Chondrocyte (in vitro differentiated cells): ENCODE measurements at regions not wholly inside any gene's neighbourhood (a gene's known extent, or its start where the extent isn't known, plus 50 kb on each side); places are given as distances from the start of the nearest gene placed in this dataset.

Experiments
- DNase-seq: peaks from one replicate; pipeline ENCODE4 v3.0.0; 2021; ENCODE audit warnings: mixed read lengths, low spot score
- H3K27ac Mint-ChIP-seq: one replicate; pipeline ENCODE4 v1.8.0; 2021; ENCODE audit warnings: mild to moderate bottlenecking, moderate library complexity, mixed read lengths; ENCODE audit not compliant: unreplicated experiment
- H3K27me3 Mint-ChIP-seq: 2 replicates; pipeline ENCODE4 v1.8.0; 2021; ENCODE audit warnings: low read depth, mixed read lengths
- H3K36me3 Mint-ChIP-seq: 2 replicates; pipeline ENCODE4 v1.8.0; 2021; ENCODE audit warnings: low read depth, mixed read lengths
- H3K4me1 Mint-ChIP-seq: 2 replicates; pipeline ENCODE4 v1.8.0; 2021; ENCODE audit warnings: low read depth, mild to moderate bottlenecking, mixed read lengths
- H3K4me3 Mint-ChIP-seq: one replicate; pipeline ENCODE4 v1.8.0; 2021; ENCODE audit warnings: mild to moderate bottlenecking, moderate library complexity, mixed read lengths; ENCODE audit not compliant: unreplicated experiment
- H3K9me3 Mint-ChIP-seq: 2 replicates; pipeline ENCODE4 v1.8.0; 2021; ENCODE audit warnings: low read depth, mixed read lengths
- TF ChIP-seq, protein P1 (sequence below): fragments of 200-600 bp; sonication (generic); IDR thresholded peaks from 2 replicates; pipeline ENCODE4 v1.5.0; 2021; ENCODE audit warnings: antibody characterized with exemption, mild to moderate bottlenecking, moderate library complexity

DNA sequence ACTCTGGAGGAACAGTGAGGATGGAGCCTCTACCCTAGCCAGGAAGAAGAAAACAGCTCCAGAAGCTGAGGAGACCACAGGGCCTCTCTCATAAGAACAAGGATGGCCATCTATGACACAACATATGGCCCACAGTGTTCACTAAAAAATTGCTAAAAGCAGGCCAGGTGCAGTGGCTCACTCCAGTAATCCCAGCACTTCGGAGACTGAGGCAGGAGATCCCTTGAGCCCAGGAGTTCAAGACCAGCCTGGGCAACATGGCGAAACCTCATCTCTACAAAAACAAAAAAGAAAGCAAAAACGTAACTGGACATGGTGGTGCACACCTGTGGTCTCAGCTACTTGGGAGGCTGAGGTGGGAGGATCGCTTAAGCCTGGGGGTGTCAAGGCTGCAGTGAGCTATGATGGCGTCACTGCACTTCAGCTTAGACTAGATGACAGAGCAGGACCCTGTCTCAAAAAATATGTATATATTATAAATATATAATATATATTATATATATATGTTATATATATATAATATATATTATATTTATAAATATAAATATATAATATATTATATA, 103.1 kb downstream of the TOMM20 start:
- H3K9me3 Mint-ChIP-seq, result no peaks in the 10 kb centered on the region
- no peaks in the 10 kb centered on the region for H3K36me3 Mint-ChIP-seq
- no peak overlapping the region for H3K27ac Mint-ChIP-seq
- TF ChIP-seq, protein P1, sequence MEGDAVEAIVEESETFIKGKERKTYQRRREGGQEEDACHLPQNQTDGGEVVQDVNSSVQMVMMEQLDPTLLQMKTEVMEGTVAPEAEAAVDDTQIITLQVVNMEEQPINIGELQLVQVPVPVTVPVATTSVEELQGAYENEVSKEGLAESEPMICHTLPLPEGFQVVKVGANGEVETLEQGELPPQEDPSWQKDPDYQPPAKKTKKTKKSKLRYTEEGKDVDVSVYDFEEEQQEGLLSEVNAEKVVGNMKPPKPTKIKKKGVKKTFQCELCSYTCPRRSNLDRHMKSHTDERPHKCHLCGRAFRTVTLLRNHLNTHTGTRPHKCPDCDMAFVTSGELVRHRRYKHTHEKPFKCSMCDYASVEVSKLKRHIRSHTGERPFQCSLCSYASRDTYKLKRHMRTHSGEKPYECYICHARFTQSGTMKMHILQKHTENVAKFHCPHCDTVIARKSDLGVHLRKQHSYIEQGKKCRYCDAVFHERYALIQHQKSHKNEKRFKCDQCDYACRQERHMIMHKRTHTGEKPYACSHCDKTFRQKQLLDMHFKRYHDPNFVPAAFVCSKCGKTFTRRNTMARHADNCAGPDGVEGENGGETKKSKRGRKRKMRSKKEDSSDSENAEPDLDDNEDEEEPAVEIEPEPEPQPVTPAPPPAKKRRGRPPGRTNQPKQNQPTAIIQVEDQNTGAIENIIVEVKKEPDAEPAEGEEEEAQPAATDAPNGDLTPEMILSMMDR, result no peak
- no peak for DNase-seq
- no peak overlapping the region for H3K4me3 Mint-ChIP-seq
- H3K4me1 Mint-ChIP-seq, result peaks cover 32% of the 10 kb centered on the region
- no peaks in the 10 kb centered on the region for H3K27me3 Mint-ChIP-seq

DNA sequence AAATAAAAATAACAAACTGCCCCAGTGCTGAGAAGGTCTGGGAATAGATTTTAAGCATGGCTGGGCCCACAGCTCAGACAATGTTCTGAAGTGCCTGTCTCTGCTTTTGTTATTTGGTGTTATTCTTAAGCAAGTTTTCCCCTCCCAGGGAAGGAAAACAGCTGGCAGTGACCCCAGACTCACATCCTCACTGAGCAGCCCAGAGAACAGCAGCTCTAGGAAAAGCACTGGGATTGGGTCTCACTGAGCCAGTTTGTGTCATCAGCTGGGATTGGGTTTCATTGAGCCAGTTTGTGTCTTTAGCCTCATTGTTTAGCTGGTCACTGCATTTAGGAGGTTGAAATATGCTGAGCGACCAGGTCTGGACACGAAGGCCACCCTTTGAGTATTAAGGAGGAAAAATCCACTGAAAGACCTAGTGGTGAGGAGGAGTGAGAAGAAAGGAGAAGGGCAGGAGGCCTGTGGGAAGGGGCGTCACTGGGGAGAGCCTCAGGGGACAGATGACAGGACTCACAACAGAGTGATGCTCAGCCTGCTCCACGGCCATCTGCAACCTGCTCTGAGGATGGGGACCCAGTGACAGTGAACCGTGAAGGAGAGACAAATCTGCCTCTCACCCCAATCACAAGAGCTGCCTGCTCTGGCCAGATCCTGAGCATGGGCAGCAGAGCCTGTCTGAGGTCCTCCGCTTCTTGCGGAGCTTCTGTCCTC, 103.8 kb downstream of the TOMM20 start:
- peak overlapping the region; percentile 59 for H3K27ac Mint-ChIP-seq
- no peaks in the 10 kb centered on the region for H3K36me3 Mint-ChIP-seq
- H3K27me3 Mint-ChIP-seq, result no peaks in the 10 kb centered on the region
- peaks cover 32% of the 10 kb centered on the region for H3K4me1 Mint-ChIP-seq
- TF ChIP-seq, protein P1, result no peak
- no peaks in the 10 kb centered on the region for H3K9me3 Mint-ChIP-seq
- no peak overlapping the region for H3K4me3 Mint-ChIP-seq
- no peak for DNase-seq

DNA sequence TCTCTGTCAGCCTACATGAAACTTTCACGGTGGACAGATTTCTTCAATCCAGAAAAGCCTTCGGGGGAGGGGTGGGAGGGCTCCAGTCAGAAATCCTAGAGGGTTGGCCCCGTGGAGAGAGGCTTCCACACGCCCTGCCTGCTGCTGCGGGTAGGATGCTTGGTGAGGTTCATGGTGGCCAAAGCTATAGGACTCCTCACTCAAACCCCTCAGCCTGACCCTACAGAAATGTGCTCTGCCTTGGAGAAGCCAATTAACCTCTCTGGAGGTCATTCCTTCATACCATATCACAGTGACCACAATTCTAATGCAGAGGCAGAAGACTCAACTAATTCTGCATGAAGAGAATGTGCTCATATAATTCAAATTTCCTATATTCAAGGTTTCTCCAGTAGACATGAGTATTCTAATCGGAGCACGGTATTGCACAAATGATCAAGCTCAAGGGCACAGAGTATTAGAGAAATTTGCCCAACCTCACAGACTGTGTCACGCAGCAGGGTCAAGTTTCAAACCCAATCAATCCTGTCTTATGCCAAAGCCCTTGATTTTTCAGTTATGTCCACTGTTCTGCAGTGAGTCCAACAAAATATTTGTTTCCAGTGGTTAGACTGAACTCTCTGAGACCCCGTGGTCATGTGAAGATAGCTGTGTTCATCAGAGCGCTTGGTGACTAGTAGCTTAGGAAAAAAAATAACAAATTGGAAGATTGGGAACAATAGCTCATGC, 104.8 kb downstream of the TOMM20 start:
- TF ChIP-seq, protein P1, result no peak
- H3K27ac Mint-ChIP-seq, result no peak overlapping the region
- H3K9me3 Mint-ChIP-seq, result peaks cover under 1% of the 10 kb centered on the region
- peaks cover 42% of the 10 kb centered on the region for H3K4me1 Mint-ChIP-seq
- H3K27me3 Mint-ChIP-seq, result no peaks in the 10 kb centered on the region
- DNase-seq, result no peak
- no peak overlapping the region for H3K4me3 Mint-ChIP-seq
- no peaks in the 10 kb centered on the region for H3K36me3 Mint-ChIP-seq

DNA sequence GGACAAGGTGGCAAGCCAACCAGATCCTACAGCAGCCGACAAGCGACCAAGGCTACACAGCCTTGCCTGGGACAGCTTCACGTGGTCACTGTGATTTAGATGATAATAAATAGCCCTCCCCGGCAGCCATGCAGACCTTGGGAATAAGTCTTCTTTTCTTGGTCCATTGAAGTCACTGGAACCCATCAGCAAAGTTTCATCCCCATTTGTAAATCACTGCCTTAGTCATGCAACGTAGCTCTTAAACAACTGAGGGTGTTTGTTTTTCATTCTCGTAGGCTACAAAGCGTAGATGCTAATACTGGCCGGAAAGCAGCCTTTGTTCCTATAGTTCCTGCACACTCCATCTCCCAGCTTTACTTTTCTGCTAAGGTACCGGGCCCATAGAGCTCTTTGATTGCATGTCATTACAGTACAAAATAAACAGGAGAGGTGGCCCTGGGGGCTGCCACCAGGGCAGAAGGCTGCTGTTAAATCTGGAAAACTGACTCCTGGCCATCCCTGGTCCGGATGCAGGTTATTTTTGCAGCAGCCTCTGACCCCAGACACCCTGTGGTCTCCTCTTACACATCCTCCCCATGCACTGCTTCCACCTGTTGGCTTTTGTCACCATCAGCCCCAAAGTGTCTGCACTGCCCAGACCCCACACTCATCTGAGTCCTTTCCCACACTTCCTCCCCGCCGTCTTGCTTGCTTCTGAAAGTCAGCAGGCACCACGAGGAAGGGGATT, 105.5 kb downstream of the TOMM20 start:
- H3K27ac Mint-ChIP-seq, result peak overlapping the region; percentile 74
- no peak overlapping the region for H3K4me3 Mint-ChIP-seq
- no peaks in the 10 kb centered on the region for H3K27me3 Mint-ChIP-seq

More for the DNA sequence above, 105.5 kb downstream of the TOMM20 start:
- TF ChIP-seq, protein P1, result no peak
- no peak for DNase-seq
- peaks cover 7% of the 10 kb centered on the region for H3K9me3 Mint-ChIP-seq
- peaks cover 5% of the 10 kb centered on the region for H3K36me3 Mint-ChIP-seq
- H3K4me1 Mint-ChIP-seq, result peaks cover 50% of the 10 kb centered on the region
